Left ventricle myocardium inferior (tissue), 1 donor: ENCODE measurements at regions not wholly inside any gene's neighbourhood (a gene's known extent, or its start where the extent isn't known, plus 50 kb on each side); places are given as distances from the start of the nearest gene placed in this dataset.

ENCODE experiments used
- DNase-seq: peaks from one replicate; pipeline ENCODE4 v3.0.0-alpha.2; 2020
- H3K27ac ChIP-seq: fragments of 200-600 bp; replicated peaks from 2 replicates; pipeline ENCODE4 v1.8.0; 2021
- H3K27me3 ChIP-seq: fragments of 200-600 bp; 2 replicates; pipeline ENCODE4 v1.8.0; 2021; ENCODE audit warnings: low read depth
- H3K36me3 ChIP-seq: fragments of 200-600 bp; 2 replicates; pipeline ENCODE4 v1.8.0; 2021
- H3K4me1 ChIP-seq: fragments of 200-600 bp; 2 replicates; pipeline ENCODE4 v1.8.0; 2021
- H3K4me3 ChIP-seq: fragments of 200-600 bp; 2 replicates; pipeline ENCODE4 v1.8.0; 2021; ENCODE audit warnings: mild to moderate bottlenecking, moderate library complexity
- H3K9me3 ChIP-seq: fragments of 200-600 bp; replicated peaks from 2 replicates; pipeline ENCODE4 v1.8.0; 2021
- intact Hi-C: fragments of 100-400 bp; cut with micrococcal nuclease; formaldehyde crosslinking; loops from one replicate; pipeline ENCODE4 v1.11.0; 2022
- TF ChIP-seq, protein P1 (sequence below): fragments of 200-600 bp; IDR thresholded peaks from 2 replicates; pipeline ENCODE4 v1.8.0; 2021; ENCODE audit warnings: antibody characterized with exemption, mild to moderate bottlenecking, borderline replicate concordance
- donor health status: DM: no; HTN: yes; CAD: no; lungs with severe emphysema.

DNA sequence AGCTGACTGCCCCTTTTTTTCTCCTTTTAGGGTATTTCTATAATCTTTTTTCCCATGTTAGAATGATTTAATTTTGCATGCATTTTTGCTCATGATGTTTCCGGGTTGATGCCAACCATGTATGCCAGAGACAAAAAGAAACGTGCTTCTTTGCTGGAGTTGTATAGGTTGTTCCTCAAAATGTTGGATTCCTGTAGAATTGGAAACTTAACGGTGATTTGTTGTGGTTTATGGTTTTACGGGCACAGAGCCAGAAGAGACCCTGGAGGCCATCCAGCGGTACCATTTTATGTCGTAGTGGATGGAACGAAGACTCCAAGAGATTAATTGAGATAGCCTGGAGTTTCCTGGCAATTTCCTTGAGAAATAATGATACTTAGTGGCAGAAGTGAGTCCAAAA is 481.5 kb upstream of the RGMA start:
- H3K4me3 ChIP-seq = no peak overlapping the region
- no peaks in the 10 kb centered on the region for H3K4me1 ChIP-seq
- TF ChIP-seq, protein P1, sequence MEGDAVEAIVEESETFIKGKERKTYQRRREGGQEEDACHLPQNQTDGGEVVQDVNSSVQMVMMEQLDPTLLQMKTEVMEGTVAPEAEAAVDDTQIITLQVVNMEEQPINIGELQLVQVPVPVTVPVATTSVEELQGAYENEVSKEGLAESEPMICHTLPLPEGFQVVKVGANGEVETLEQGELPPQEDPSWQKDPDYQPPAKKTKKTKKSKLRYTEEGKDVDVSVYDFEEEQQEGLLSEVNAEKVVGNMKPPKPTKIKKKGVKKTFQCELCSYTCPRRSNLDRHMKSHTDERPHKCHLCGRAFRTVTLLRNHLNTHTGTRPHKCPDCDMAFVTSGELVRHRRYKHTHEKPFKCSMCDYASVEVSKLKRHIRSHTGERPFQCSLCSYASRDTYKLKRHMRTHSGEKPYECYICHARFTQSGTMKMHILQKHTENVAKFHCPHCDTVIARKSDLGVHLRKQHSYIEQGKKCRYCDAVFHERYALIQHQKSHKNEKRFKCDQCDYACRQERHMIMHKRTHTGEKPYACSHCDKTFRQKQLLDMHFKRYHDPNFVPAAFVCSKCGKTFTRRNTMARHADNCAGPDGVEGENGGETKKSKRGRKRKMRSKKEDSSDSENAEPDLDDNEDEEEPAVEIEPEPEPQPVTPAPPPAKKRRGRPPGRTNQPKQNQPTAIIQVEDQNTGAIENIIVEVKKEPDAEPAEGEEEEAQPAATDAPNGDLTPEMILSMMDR = no peak
- no peak overlapping the region for H3K27ac ChIP-seq
- peaks cover 7% of the 10 kb centered on the region for H3K9me3 ChIP-seq
- H3K27me3 ChIP-seq = no peaks in the 10 kb centered on the region
- no peak for DNase-seq
- no peaks in the 10 kb centered on the region for H3K36me3 ChIP-seq
- intact Hi-C loops = no loop called here

- intact Hi-C loops = no loop called here
- no peak overlapping the region for H3K27ac ChIP-seq
- H3K4me1 ChIP-seq = no peaks in the 10 kb centered on the region
- no peak overlapping the region for H3K4me3 ChIP-seq
- TF ChIP-seq, protein P1 = no peak
- H3K9me3 ChIP-seq = no peaks in the 10 kb centered on the region
- H3K36me3 ChIP-seq = no peaks in the 10 kb centered on the region
- peaks cover 6% of the 10 kb centered on the region for H3K27me3 ChIP-seq
- no peak for DNase-seq
These were observed 477.8 kb upstream of the RGMA start for GRCh38 chr15:93566762-93567161.

- DNase-seq = no peak
- TF ChIP-seq, protein P1 = no peak
- H3K36me3 ChIP-seq = no peaks in the 10 kb centered on the region
- peaks cover 6% of the 10 kb centered on the region for H3K27me3 ChIP-seq
- peak overlapping the region; percentile 37 for H3K27ac ChIP-seq
- no peaks in the 10 kb centered on the region for H3K9me3 ChIP-seq
- H3K4me3 ChIP-seq = no peak overlapping the region
- no peaks in the 10 kb centered on the region for H3K4me1 ChIP-seq
- intact Hi-C loops = no loop called here
These were observed 476.2 kb upstream of the RGMA start for GRCh38 chr15:93565201-93565600.

GRCh38 chr15:93563218-93563617 is 474.2 kb upstream of the RGMA start:
- Histone ChIP-seq H3K27me3 (peaks cover 6% of the 10 kb centered on the region), H3K9me3 (no peaks in the 10 kb centered on the region), H3K36me3 (no peaks in the 10 kb centered on the region), H3K4me3 (no peak overlapping the region), H3K4me1 (no peaks in the 10 kb centered on the region), H3K27ac (no peak overlapping the region)
- DNase-seq = no peak
- intact Hi-C loops = no loop called here
- TF ChIP-seq, protein P1 = no peak

GRCh38 chr15:93562395-93563123 is 473.5 kb upstream of the RGMA start:
- intact Hi-C loops = no loop called here
- TF ChIP-seq, protein P1 = no peak
- peaks cover 6% of the 10 kb centered on the region for H3K27me3 ChIP-seq
- no peaks in the 10 kb centered on the region for H3K4me1 ChIP-seq
- H3K9me3 ChIP-seq = no peaks in the 10 kb centered on the region
- no peak overlapping the region for H3K27ac ChIP-seq
- DNase-seq = no peak
- H3K4me3 ChIP-seq = no peak overlapping the region
- no peaks in the 10 kb centered on the region for H3K36me3 ChIP-seq
